GM18907 (cell line): ENCODE measurements at regions not wholly inside any gene's neighbourhood (a gene's known extent, or its start where the extent isn't known, plus 50 kb on each side); places are given as distances from the start of the nearest gene placed in this dataset.
"Not testable (repeated sequence)": the region's sequence is repeated elsewhere in the genome, so short reads cannot be mapped to it uniquely, and the experiment has no call there.

Experiments
- ATAC-seq: cut with Tn5 transposase; IDR thresholded peaks from one replicate; pipeline ENCODE4 v1.9.1; 2021; ENCODE audit warnings: mild to moderate bottlenecking, moderate library complexity; ENCODE audit not compliant: unreplicated experiment

GRCh38 chr11:129631201-129631600 is 184.4 kb upstream of the TMEM45B start:
- no peak for ATAC-seq

GRCh38 chr11:129636926-129637325 is 178.7 kb upstream of the TMEM45B start:
- no peak for ATAC-seq

GRCh38 chr11:129637473-129637872 is 178.2 kb upstream of the TMEM45B start:
- no peak for ATAC-seq

GRCh38 chr11:129637983-129638776 is 177.5 kb upstream of the TMEM45B start:
- no peak for ATAC-seq

- no peak for ATAC-seq
Observed at GRCh38 chr11:129639300-129639699, 176.3 kb upstream of the TMEM45B start.

GRCh38 chr11:129640671-129641070 is 175.0 kb upstream of the TMEM45B start:
- no peak for ATAC-seq

GRCh38 chr11:129643031-129643721 is 172.5 kb upstream of the TMEM45B start:
- ATAC-seq, result no peak

- ATAC-seq, result no peak
Observed at GRCh38 chr11:129644326-129644725, 171.3 kb upstream of the TMEM45B start.

GRCh38 chr11:129645943-129646342 is 169.7 kb upstream of the TMEM45B start:
- no peak for ATAC-seq

- ATAC-seq, result not testable (repeated sequence)
Observed at GRCh38 chr11:129650044-129650443, 165.6 kb upstream of the TMEM45B start.

- no peak for ATAC-seq
Observed at GRCh38 chr11:129652835-129653234, 162.8 kb upstream of the TMEM45B start.

GRCh38 chr11:129655247-129655832 is 160.3 kb upstream of the TMEM45B start:
- no peak for ATAC-seq

GRCh38 chr11:129657866-129658525 is 157.7 kb upstream of the TMEM45B start:
- no peak for ATAC-seq

GRCh38 chr11:129658526-129658867 is 157.2 kb upstream of the TMEM45B start:
- no peak for ATAC-seq

- no peak for ATAC-seq
Observed at GRCh38 chr11:129680907-129681306, 134.7 kb upstream of the TMEM45B start.

- no peak for ATAC-seq
Observed at GRCh38 chr11:129681344-129682114, 134.1 kb upstream of the TMEM45B start.

GRCh38 chr11:129686269-129686668 is 129.4 kb upstream of the TMEM45B start:
- ATAC-seq, result no peak

- ATAC-seq, result no peak
Observed at GRCh38 chr11:129691142-129691541, 124.5 kb upstream of the TMEM45B start.

GRCh38 chr11:129694538-129694937 is 121.1 kb upstream of the TMEM45B start:
- ATAC-seq, result no peak

GRCh38 chr11:129694966-129695365 is 120.7 kb upstream of the TMEM45B start:
- ATAC-seq, result no peak
